Osteocyte (in vitro differentiated cells): ENCODE measurements at regions not wholly inside any gene's neighbourhood (a gene's known extent, or its start where the extent isn't known, plus 50 kb on each side); places are given as distances from the start of the nearest gene placed in this dataset.

Source experiments
- DNase-seq: peaks from one replicate; pipeline ENCODE4 v3.0.0; 2021; ENCODE audit warnings: mixed read lengths; ENCODE audit not compliant: unreplicated experiment; ENCODE audit errors: extremely low spot score
- H3K27ac Mint-ChIP-seq: one replicate; pipeline ENCODE4 v1.8.0; 2021; ENCODE audit warnings: mild to moderate bottlenecking, mixed read lengths; ENCODE audit not compliant: unreplicated experiment
- H3K27me3 Mint-ChIP-seq: one replicate; pipeline ENCODE4 v1.8.0; 2021; ENCODE audit warnings: mixed read lengths; ENCODE audit not compliant: unreplicated experiment
- H3K36me3 Mint-ChIP-seq: one replicate; pipeline ENCODE4 v1.8.0; 2021; ENCODE audit warnings: mixed read lengths; ENCODE audit not compliant: unreplicated experiment
- H3K4me1 Mint-ChIP-seq: one replicate; pipeline ENCODE4 v1.8.0; 2021; ENCODE audit warnings: mixed read lengths; ENCODE audit not compliant: unreplicated experiment
- H3K4me3 Mint-ChIP-seq: one replicate; pipeline ENCODE4 v1.8.0; 2021; ENCODE audit warnings: mild to moderate bottlenecking, moderate library complexity, mixed read lengths; ENCODE audit not compliant: unreplicated experiment
- H3K9me3 Mint-ChIP-seq: one replicate; pipeline ENCODE4 v1.8.0; 2021; ENCODE audit warnings: mixed read lengths; ENCODE audit not compliant: unreplicated experiment
- CTCF ChIP-seq: fragments of 200-600 bp; sonication (generic); IDR thresholded peaks from 2 replicates; pipeline ENCODE4 v1.5.0; 2021; ENCODE audit warnings: antibody characterized with exemption, mild to moderate bottlenecking, moderate library complexity

- no peaks in the 10 kb centered on the region for H3K4me1 Mint-ChIP-seq
- no peak overlapping the region for H3K4me3 Mint-ChIP-seq
- no peak for TF ChIP-seq CTCF
- H3K27me3 Mint-ChIP-seq, result no peaks in the 10 kb centered on the region
- no peak overlapping the region for H3K27ac Mint-ChIP-seq
- no peak for DNase-seq
- peaks cover 3% of the 10 kb centered on the region for H3K9me3 Mint-ChIP-seq
- no peaks in the 10 kb centered on the region for H3K36me3 Mint-ChIP-seq
These were observed 460.1 kb upstream of the NCAM2 start for GRCh38 chr21:20538039-20538658.

- no peaks in the 10 kb centered on the region for H3K27me3 Mint-ChIP-seq
These were observed 452.8 kb upstream of the NCAM2 start for GRCh38 chr21:20545454-20545853.

GRCh38 chr21:20551939-20552338 lies 446.3 kb upstream of the NCAM2 start:
- no peak for TF ChIP-seq CTCF
- Mint-ChIP-seq H3K36me3 (no peaks in the 10 kb centered on the region), H3K4me3 (no peak overlapping the region), H3K4me1 (no peaks in the 10 kb centered on the region), H3K9me3 (peaks cover 7% of the 10 kb centered on the region), H3K27me3 (no peaks in the 10 kb centered on the region), H3K27ac (no peak overlapping the region)
- DNase-seq, result no peak

More at GRCh38 chr21:20545454-20545853, 452.8 kb upstream of the NCAM2 start:
- peaks cover 10% of the 10 kb centered on the region for H3K9me3 Mint-ChIP-seq
- no peaks in the 10 kb centered on the region for H3K4me1 Mint-ChIP-seq
- no peaks in the 10 kb centered on the region for H3K36me3 Mint-ChIP-seq
- TF ChIP-seq CTCF, result no peak
- no peak overlapping the region for H3K27ac Mint-ChIP-seq
- no peak overlapping the region for H3K4me3 Mint-ChIP-seq
- no peak for DNase-seq

GRCh38 chr21:20554785-20555184 lies 443.4 kb upstream of the NCAM2 start:
- Mint-ChIP-seq H3K4me1 (no peaks in the 10 kb centered on the region), H3K27ac (no peak overlapping the region), H3K36me3 (no peaks in the 10 kb centered on the region), H3K9me3 (peaks cover 13% of the 10 kb centered on the region), H3K4me3 (no peak overlapping the region), H3K27me3 (no peaks in the 10 kb centered on the region)
- TF ChIP-seq CTCF, result no peak
- no peak for DNase-seq

- peak; percentile 27 for TF ChIP-seq CTCF
- Mint-ChIP-seq H3K9me3 (peaks cover 11% of the 10 kb centered on the region), H3K36me3 (no peaks in the 10 kb centered on the region), H3K27ac (no peak overlapping the region), H3K4me1 (peaks cover 2% of the 10 kb centered on the region), H3K4me3 (no peak overlapping the region), H3K27me3 (no peaks in the 10 kb centered on the region)
- no peak for DNase-seq
These were observed 427.4 kb upstream of the NCAM2 start for GRCh38 chr21:20570824-20571232.
